ENCODE measurements at regions not wholly inside any gene's neighbourhood (a gene's known extent, or its start where the extent isn't known, plus 50 kb on each side); places are given as distances from the start of the nearest gene placed in this dataset.

DNA sequence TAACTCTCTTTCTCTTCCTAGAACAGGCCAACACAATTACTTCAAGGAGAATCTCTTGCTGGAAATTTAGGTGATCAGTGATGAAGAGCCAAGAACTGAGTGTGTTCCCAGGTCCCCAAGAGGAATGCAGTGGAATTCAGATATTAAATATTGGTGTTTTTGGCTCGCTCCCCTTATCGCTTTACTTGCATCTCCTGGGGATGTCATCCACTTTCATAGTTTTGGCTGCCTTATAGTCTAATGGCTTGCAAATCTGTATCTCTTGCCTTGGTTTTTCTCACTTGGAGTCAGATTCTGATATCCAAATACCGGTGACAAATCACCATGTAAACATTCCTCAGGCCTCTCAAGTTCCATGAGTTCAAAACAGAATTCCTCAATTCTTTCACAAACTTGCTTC lies 151.0 kb upstream of the C1orf87 start:
- POLR2A ChIA-PET, result no interaction called here
- H3K36me3 Mint-ChIP-seq (ENCODE audit: low read depth), result no peaks in the 10 kb centered on the region
- no peaks in the 10 kb centered on the region for H3K4me1 Mint-ChIP-seq
- ATAC-seq (ENCODE audit: low read depth) (no peak), DNase-seq (no peak)
- H3K4me3 Mint-ChIP-seq, result no peak overlapping the region
- H3K9me3 Mint-ChIP-seq, result no peaks in the 10 kb centered on the region
- H3K27me3 Mint-ChIP-seq, result no peaks in the 10 kb centered on the region
- no peak for TF ChIP-seq CTCF (IDR thresholded peaks at IDR 0.05)
- intact Hi-C loops (cut with micrococcal nuclease), result no loop called here
- H3K27ac Mint-ChIP-seq, result no peak overlapping the region
- CTCF ChIA-PET, result no interaction called here

DNA sequence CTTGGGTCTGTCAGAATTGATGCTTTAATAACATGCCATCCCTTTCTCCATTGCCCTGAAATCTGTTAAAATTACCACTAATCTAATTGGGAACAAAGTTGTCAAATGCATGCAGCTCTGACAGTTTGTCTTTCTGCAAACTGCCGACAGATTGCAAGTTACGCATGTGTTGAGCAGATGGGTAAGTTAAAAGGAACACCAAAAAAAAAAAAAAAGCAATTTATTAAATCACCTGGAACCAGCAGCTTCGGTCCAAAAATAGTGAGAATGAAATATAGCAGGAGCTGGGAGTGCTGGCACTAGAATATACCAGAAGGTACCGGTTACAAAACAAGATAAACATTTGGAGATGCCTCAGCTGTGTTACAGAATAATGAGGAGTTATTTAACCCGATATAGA lies 149.6 kb upstream of the C1orf87 start:
- Mint-ChIP-seq H3K4me1 (no peaks in the 10 kb centered on the region), H3K27ac (no peak overlapping the region), H3K27me3 (no peaks in the 10 kb centered on the region), H3K9me3 (no peaks in the 10 kb centered on the region), H3K4me3 (no peak overlapping the region), H3K36me3 (ENCODE audit: low read depth) (no peaks in the 10 kb centered on the region)
- ATAC-seq (ENCODE audit: low read depth), result no peak
- ChIA-PET CTCF (no interaction called here), POLR2A (no interaction called here)
- intact Hi-C loops (cut with micrococcal nuclease), result no loop called here
- no peak for TF ChIP-seq CTCF (IDR thresholded peaks at IDR 0.05)
- no peak for DNase-seq

DNA sequence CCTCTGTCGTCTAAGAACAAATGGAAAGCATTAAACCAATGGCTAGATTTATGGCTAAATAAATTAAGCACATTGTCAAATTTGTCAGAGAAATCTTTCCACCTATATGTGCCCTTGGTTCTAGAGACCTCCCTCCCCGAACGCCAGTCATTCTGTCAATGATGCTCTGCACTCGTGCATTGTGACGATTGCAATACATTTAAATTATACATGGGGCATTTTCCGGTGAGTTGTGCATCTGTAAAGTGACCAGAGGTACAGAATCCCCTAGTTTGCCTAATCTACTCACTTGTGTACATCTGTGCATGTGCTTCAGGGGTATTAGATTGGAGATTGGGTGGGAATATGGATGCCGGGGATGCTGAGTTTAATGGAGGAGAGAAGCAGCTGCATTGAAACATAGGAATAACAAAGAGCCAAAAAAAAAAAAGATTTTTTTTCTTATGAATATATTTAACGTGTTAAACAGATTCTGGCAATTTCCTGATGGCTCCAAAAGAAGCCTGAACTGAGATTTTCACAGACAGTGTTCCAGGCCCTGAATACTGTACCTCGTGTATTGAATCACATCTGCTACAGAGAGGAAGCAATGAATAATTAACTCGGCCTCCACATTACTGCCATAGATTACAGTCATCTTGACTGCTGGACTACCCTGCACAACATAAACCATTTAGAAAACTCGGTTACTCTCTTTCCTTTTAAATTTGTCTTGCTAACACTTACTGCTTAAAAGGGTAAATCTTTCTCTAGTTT lies 149.0 kb upstream of the C1orf87 start:
- POLR2A ChIA-PET, result no interaction called here
- no peaks in the 10 kb centered on the region for H3K27me3 Mint-ChIP-seq
- no peaks in the 10 kb centered on the region for H3K9me3 Mint-ChIP-seq
- H3K4me1 Mint-ChIP-seq, result no peaks in the 10 kb centered on the region
- CTCF ChIA-PET, result no interaction called here
- intact Hi-C loops (cut with micrococcal nuclease), result no loop called here
- DNase-seq, result no peak
- no peak for TF ChIP-seq CTCF (IDR thresholded peaks at IDR 0.05)
- ATAC-seq (ENCODE audit: low read depth), result no peak
- no peak overlapping the region for H3K27ac Mint-ChIP-seq
- no peaks in the 10 kb centered on the region for H3K36me3 Mint-ChIP-seq (ENCODE audit: low read depth)
- H3K4me3 Mint-ChIP-seq, result no peak overlapping the region

GRCh38 chr1:60213253-60213652 lies 139.7 kb upstream of the C1orf87 start:
- no peak overlapping the region for H3K27ac Mint-ChIP-seq
- H3K4me1 Mint-ChIP-seq, result no peaks in the 10 kb centered on the region
- TF ChIP-seq CTCF (IDR thresholded peaks at IDR 0.05), result no peak
- H3K27me3 Mint-ChIP-seq, result no peaks in the 10 kb centered on the region
- ChIA-PET CTCF (no interaction called here), POLR2A (no interaction called here)
- peaks cover 3% of the 10 kb centered on the region for H3K9me3 Mint-ChIP-seq
- H3K4me3 Mint-ChIP-seq, result no peak overlapping the region
- H3K36me3 Mint-ChIP-seq (ENCODE audit: low read depth), result no peaks in the 10 kb centered on the region
- ATAC-seq (ENCODE audit: low read depth) (no peak), DNase-seq (no peak)
- intact Hi-C loops (cut with micrococcal nuclease), result no loop called here

DNA sequence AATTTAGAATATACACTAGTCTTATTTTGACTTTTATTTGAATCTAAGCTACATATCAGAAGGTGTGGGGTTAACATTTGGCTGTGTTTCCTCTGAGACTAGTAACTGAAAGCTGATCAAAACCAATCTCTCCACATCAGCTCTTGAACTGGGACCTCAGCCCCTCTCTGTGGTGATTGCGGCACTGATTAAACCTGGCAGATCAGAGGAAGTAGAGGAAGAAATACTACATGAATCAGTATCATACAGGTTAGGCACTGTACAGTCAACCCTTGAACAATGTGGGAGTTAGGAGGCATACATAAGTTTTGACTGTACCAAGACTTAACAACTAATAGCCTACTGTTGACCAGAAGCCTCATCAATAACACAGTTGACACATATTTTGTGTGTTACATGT lies 122.5 kb upstream of the C1orf87 start:
- Mint-ChIP-seq H3K4me1 (no peaks in the 10 kb centered on the region), H3K27me3 (no peaks in the 10 kb centered on the region), H3K9me3 (peaks cover 4% of the 10 kb centered on the region), H3K36me3 (ENCODE audit: low read depth) (no peaks in the 10 kb centered on the region), H3K27ac (no peak overlapping the region), H3K4me3 (no peak overlapping the region)
- ChIA-PET CTCF (no interaction called here), POLR2A (no interaction called here)
- no peak for TF ChIP-seq CTCF (IDR thresholded peaks at IDR 0.05)
- intact Hi-C loops (cut with micrococcal nuclease), result no loop called here
- ATAC-seq (ENCODE audit: low read depth) (no peak), DNase-seq (no peak)
